ENCODE measurements at regions not wholly inside any gene's neighbourhood (a gene's known extent, or its start where the extent isn't known, plus 50 kb on each side); places are given as distances from the start of the nearest gene placed in this dataset.

DNA sequence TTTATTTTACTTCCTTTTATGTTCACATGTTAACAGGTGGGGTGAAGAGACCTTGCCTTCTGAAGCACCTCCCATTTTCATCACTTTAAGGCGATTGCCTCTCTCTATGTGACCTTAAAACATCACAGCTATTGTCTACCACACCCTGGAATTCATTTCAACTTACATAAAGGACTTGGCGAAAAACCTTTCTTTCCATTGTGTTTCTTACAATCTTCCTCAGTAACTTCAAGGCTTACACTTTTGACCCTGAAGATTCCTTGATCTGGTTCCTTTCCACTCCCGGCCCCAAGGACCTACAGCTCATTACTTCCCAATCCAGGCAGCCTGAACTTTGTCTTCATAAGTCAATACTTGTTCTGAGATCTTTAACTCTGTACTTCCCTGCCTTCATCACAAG lies 443.3 kb downstream of the ADAMTS20 start:
- no peaks in the 10 kb centered on the region for H3K27me3 ChIP-seq (ENCODE audit: low read depth)
- H3K36me3 ChIP-seq: no peaks in the 10 kb centered on the region
- no peaks in the 10 kb centered on the region for H3K4me1 ChIP-seq
- H3K9me3 ChIP-seq: no peaks in the 10 kb centered on the region
- TF ChIP-seq, protein P1, sequence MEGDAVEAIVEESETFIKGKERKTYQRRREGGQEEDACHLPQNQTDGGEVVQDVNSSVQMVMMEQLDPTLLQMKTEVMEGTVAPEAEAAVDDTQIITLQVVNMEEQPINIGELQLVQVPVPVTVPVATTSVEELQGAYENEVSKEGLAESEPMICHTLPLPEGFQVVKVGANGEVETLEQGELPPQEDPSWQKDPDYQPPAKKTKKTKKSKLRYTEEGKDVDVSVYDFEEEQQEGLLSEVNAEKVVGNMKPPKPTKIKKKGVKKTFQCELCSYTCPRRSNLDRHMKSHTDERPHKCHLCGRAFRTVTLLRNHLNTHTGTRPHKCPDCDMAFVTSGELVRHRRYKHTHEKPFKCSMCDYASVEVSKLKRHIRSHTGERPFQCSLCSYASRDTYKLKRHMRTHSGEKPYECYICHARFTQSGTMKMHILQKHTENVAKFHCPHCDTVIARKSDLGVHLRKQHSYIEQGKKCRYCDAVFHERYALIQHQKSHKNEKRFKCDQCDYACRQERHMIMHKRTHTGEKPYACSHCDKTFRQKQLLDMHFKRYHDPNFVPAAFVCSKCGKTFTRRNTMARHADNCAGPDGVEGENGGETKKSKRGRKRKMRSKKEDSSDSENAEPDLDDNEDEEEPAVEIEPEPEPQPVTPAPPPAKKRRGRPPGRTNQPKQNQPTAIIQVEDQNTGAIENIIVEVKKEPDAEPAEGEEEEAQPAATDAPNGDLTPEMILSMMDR (IDR thresholded peaks at IDR 0.05): no peak
- ATAC-seq (no peak), DNase-seq (no peak)
- no peak overlapping the region for H3K4me3 ChIP-seq
- intact Hi-C loops (cut with DNase I): no loop called here
- H3K27ac ChIP-seq: no peak overlapping the region

DNA sequence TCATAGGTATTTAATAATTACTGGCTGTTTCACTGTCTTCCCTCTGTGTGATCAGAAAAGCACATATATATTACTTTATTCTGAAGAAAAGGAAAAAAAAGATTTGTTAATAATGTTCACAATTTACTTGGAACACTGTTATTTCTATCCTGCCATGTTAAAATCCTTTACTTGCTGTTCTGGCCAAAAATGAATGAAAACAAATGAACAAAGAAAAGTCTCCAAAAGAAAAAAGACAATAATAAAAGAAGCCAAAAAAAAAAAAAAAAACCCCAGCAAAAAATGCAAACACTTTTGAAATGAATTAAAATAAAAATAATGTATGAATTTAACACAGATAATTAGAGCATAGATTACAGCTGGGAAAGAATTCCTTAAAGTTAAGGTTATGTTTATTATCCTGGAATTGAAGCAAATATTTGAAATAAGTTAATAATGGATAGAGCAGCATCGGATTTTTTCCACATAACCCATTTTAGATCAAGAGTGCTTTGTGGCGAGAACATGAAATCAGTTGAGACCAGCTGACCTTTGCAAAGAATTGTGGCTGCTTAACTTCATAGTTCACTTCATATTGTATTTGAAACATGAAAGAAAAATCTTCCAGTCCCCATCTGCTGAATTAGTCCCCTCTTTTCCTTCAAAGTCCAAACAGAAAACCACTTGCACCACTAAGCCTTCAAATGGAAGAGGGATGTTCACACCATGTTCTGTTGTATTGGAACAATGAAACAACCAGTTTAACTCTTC lies 444.8 kb downstream of the ADAMTS20 start:
- no peak for DNase-seq
- TF ChIP-seq, protein P1 (IDR thresholded peaks at IDR 0.05): no peak
- Histone ChIP-seq H3K4me3 (no peak overlapping the region), H3K36me3 (no peaks in the 10 kb centered on the region), H3K27ac (no peak overlapping the region), H3K4me1 (no peaks in the 10 kb centered on the region), H3K27me3 (ENCODE audit: low read depth) (no peaks in the 10 kb centered on the region), H3K9me3 (no peaks in the 10 kb centered on the region)
- intact Hi-C loops (cut with DNase I): no loop called here
- no peak for ATAC-seq

DNA sequence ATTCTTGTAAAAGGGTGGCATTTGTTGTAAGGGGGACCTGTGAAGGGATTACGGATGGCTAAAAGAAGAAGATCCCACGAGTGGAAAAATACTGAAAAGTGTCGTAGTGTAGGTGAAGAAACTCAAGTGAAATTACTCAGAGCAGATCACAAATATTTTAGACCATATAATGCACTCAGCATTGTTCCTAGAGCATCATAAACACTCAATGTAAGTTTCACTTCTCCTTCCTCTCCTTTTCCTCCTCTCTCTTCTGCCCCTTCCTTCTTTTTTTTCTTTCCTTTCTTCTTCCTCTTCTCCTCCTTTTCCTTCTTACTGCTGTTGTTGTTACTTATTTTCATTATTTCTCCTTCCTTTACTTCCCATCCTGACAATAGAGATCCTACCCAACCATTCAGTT lies 445.6 kb downstream of the ADAMTS20 start:
- H3K4me3 ChIP-seq: no peak overlapping the region
- no peaks in the 10 kb centered on the region for H3K36me3 ChIP-seq
- no peak for ATAC-seq
- TF ChIP-seq, protein P1 (IDR thresholded peaks at IDR 0.05): no peak
- H3K4me1 ChIP-seq: no peaks in the 10 kb centered on the region
- DNase-seq: no peak
- H3K27me3 ChIP-seq (ENCODE audit: low read depth): no peaks in the 10 kb centered on the region
- intact Hi-C loops (cut with DNase I): no loop called here
- no peaks in the 10 kb centered on the region for H3K9me3 ChIP-seq
- no peak overlapping the region for H3K27ac ChIP-seq

DNA sequence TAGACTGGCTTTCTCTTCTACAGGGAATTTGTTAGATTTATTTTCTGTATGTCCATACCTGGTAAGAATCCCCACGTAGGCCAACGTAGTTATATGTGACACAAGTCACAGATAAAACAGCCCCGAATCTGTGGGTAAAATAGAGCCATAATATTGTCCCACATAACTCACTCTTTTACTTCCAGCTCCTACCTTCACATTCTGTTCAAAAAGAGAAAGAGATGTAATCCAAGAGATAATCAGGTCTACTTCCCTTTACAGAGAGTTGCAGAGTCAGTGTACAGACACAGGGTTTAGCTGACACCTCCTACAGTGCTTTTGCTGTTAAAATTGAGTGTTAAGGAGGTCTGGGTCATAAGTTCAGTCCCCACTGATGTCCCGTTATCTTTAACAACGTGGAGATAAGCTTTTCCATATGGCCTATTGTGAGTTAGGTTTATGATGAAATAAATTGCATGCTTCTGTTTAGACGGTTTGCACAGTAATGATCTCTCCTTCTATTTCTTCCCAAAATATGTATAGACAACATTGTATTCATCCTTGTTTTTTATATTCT lies 446.5 kb downstream of the ADAMTS20 start:
- H3K4me1 ChIP-seq: no peaks in the 10 kb centered on the region
- DNase-seq (no peak), ATAC-seq (no peak)
- no peak overlapping the region for H3K27ac ChIP-seq
- no peaks in the 10 kb centered on the region for H3K36me3 ChIP-seq
- no peaks in the 10 kb centered on the region for H3K27me3 ChIP-seq (ENCODE audit: low read depth)
- no peak overlapping the region for H3K4me3 ChIP-seq
- intact Hi-C loops (cut with DNase I): no loop called here
- no peaks in the 10 kb centered on the region for H3K9me3 ChIP-seq
- TF ChIP-seq, protein P1 (IDR thresholded peaks at IDR 0.05): no peak

DNA sequence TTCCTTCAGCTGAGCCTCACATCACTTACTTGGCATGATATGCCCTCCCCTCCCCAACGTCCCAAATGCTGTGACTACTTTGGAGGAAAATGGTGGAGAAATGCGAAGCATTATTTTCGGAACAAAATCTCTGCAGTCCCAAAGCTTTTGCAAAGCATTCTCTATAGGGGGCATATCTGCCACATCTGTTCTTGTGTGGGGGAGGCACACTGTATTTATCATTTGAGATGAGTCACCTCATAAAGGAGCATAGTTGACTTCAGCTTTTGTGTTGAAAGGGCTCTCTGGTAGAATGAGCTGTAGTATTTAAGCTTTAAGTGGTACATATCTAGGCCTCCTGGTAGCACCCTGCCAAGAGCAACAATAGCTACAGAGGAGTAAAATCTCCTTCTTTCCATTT lies 447.5 kb downstream of the ADAMTS20 start:
- DNase-seq: no peak
- intact Hi-C loops (cut with DNase I): no loop called here
- Histone ChIP-seq H3K27me3 (ENCODE audit: low read depth) (no peaks in the 10 kb centered on the region), H3K36me3 (no peaks in the 10 kb centered on the region), H3K4me3 (no peak overlapping the region), H3K4me1 (no peaks in the 10 kb centered on the region), H3K27ac (no peak overlapping the region), H3K9me3 (no peaks in the 10 kb centered on the region)
- TF ChIP-seq, protein P1 (IDR thresholded peaks at IDR 0.05): no peak
- ATAC-seq: no peak

All from lower lobe of right lung (tissue), 2 donors.